CD4-positive, alpha-beta T cell (primary cell): ENCODE measurements at regions not wholly inside any gene's neighbourhood (a gene's known extent, or its start where the extent isn't known, plus 50 kb on each side); places are given as distances from the start of the nearest gene placed in this dataset.

ENCODE experiments used
- ATAC-seq: fragments of 200-7000 bp; cut with Tn5 transposase; one replicate; pipeline ENCODE4 v1.10.0; 2022; ENCODE audit warnings: mild to moderate bottlenecking; ENCODE audit not compliant: poor library complexity
- CTCF ChIA-PET: fragments of 350-600 bp; sonication (Branson Sonifier 250); formaldehyde crosslinking; loops from one replicate; lab custom pipeline; 2021; ENCODE audit warnings: antibody characterized with exemption, inconsistent platforms; lab: Charles Lee
- POLR2A ChIA-PET: fragments of 350-600 bp; sonication (Branson Sonifier 250); formaldehyde crosslinking; loops from one replicate; lab custom pipeline; 2021; ENCODE audit warnings: antibody characterized with exemption, inconsistent platforms; lab: Charles Lee
- DNase-seq, 14 experiments: peaks; one replicate each; pipeline ENCODE4 v3.0.0-alpha.2; 2013 to 2020; ENCODE audit warnings: mixed read lengths in 2 of 14
- H3K27ac ChIP-seq, 2 donors: one replicate each; pipeline versions ENCODE4 v1.5.1 to v1.7.0; 2013; ENCODE audit warnings: low read length in 2 of 2, low read depth in 1 of 2, mild to moderate bottlenecking in 1 of 2
- H3K27me3 ChIP-seq, 2 experiments: 1 replicate in 1 of 2; 2 replicates in 1 of 2; pipeline versions ENCODE4 v1.6.1 to v1.7.0; 2013; ENCODE audit warnings: low read length in 2 of 2, control low read depth in 1 of 2, mild to moderate bottlenecking in 1 of 2, moderate library complexity in 1 of 2; ENCODE audit not compliant: insufficient read depth in 2 of 2, control insufficient read depth in 1 of 2
- H3K36me3 ChIP-seq: one replicate; pipeline ENCODE4 v1.6.1; 2013; ENCODE audit warnings: low read length, control low read depth; ENCODE audit not compliant: insufficient read depth
- H3K4me1 ChIP-seq: one replicate; pipeline ENCODE4 v1.6.1; 2013; ENCODE audit warnings: low read length, control low read depth; ENCODE audit not compliant: insufficient read depth
- H3K4me3 ChIP-seq: one replicate; pipeline ENCODE4 v1.5.1; 2013; ENCODE audit warnings: mild to moderate bottlenecking, low read length, moderate library complexity
- H3K9me3 ChIP-seq, 2 experiments: 1 replicate in 1 of 2; 2 replicates in 1 of 2; pipeline versions ENCODE4 v1.6.1 to v1.7.0; 2013; ENCODE audit warnings: low read length in 2 of 2, mild to moderate bottlenecking in 2 of 2, control low read depth in 1 of 2, moderate library complexity in 1 of 2; ENCODE audit not compliant: control insufficient read depth in 1 of 2, insufficient read depth in 1 of 2
- H3K27ac Mint-ChIP-seq: one replicate; pipeline ENCODE4 v1.8.0; 2020; ENCODE audit warnings: mixed read lengths
- H3K27me3 Mint-ChIP-seq: one replicate; pipeline ENCODE4 v1.8.0; 2021; ENCODE audit warnings: mixed read lengths
- H3K36me3 Mint-ChIP-seq: one replicate; pipeline ENCODE4 v1.8.0; 2021; ENCODE audit warnings: low read depth, mixed read lengths
- H3K4me1 Mint-ChIP-seq: one replicate; pipeline ENCODE4 v1.8.0; 2021; ENCODE audit warnings: low read depth, mixed read lengths
- H3K4me3 Mint-ChIP-seq: one replicate; pipeline ENCODE4 v1.8.0; 2020; ENCODE audit warnings: mild to moderate bottlenecking, mixed read lengths
- H3K9me3 Mint-ChIP-seq: one replicate; pipeline ENCODE4 v1.8.0; 2020; ENCODE audit warnings: mixed read lengths
- CTCF ChIP-seq: fragments of 200-600 bp; IDR thresholded peaks from one replicate; pipeline ENCODE4 v1.8.0; 2022; ENCODE audit warnings: antibody characterized with exemption, mild to moderate bottlenecking
- intact Hi-C, 2 experiments: fragments of 100-400 bp; cut with DNase I in 1 of 2; cut with micrococcal nuclease in 1 of 2; formaldehyde crosslinking; loops; one replicate each; pipeline versions ENCODE4 v1.15.1 to v1.9.0; 2023 to 2025; cut with DNase I, micrococcal nuclease

DNA sequence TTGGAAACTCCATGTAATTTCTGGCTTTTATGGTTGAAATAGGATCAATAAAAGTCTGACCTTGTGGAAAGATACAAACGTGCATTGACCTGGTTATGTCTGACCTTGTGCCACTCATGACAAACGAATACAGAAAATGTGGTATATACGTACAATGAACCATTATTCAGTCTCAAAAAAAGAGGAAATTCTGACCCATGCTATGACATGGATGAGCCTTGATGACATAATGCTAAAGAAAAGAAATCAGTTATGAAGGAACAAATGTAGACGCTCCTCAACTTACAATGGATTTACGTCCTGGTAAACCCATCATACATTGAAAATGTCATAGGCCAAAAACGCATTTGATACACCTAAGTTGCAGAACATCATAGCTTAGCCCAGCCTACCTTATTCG, 309.7 kb upstream of the SULF2 start:
- no peak for DNase-seq
- H3K27ac Mint-ChIP-seq, result no peak overlapping the region
- H3K9me3 ChIP-seq, result peaks cover 0 to 3% of the 10 kb centered on the region in 2 experiments
- intact Hi-C loops, result no loop called here
- H3K4me3 Mint-ChIP-seq, result no peak overlapping the region
- H3K4me1 ChIP-seq, result no peaks in the 10 kb centered on the region
- no peaks in the 10 kb centered on the region for H3K36me3 Mint-ChIP-seq
- no peak overlapping the region for H3K4me3 ChIP-seq
- no peaks in the 10 kb centered on the region for H3K9me3 Mint-ChIP-seq
- no peak overlapping the region for H3K27ac ChIP-seq
- no peak for TF ChIP-seq CTCF
- CTCF ChIA-PET, result no interaction called here
- POLR2A ChIA-PET, result no interaction called here
- H3K27me3 ChIP-seq, result peaks cover 0 to 12% of the 10 kb centered on the region in 2 experiments
- no peaks in the 10 kb centered on the region for H3K36me3 ChIP-seq
- H3K27me3 Mint-ChIP-seq, result peaks cover 6% of the 10 kb centered on the region
- no peaks in the 10 kb centered on the region for H3K4me1 Mint-ChIP-seq
- no peak for ATAC-seq

DNA sequence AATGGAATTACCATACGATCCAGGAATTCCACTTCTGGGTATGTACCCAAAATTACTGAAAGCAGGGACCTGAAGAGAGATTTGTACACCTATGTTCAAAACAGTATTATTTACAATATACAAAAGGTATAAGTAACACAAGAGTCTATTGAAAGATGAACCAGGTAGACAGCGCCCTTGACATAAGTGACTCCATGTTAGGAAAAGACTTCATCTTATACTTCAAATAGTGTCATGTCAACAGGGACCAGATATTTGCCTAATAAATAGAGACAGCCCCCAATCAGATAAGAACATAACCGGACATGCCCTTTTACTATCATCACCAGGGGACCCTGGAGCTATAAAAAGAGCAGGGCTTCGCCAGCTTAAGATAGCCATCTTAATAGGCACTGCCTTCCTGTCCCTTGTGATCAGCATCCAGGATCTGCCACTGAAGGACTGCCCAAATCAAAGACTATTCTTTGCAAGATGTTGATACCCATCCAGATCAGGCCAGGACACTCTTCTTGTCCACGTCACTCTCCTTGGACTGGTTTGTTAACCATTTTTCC, 309.0 kb upstream of the SULF2 start:
- H3K27ac ChIP-seq, result no peak overlapping the region
- intact Hi-C loops, result no loop called here
- no peak overlapping the region for H3K27ac Mint-ChIP-seq
- H3K4me1 ChIP-seq, result no peaks in the 10 kb centered on the region
- H3K27me3 ChIP-seq, result peaks cover 0 to 18% of the 10 kb centered on the region in 2 experiments
- no peaks in the 10 kb centered on the region for H3K36me3 Mint-ChIP-seq
- no peak overlapping the region for H3K4me3 ChIP-seq
- TF ChIP-seq CTCF, result no peak
- H3K36me3 ChIP-seq, result no peaks in the 10 kb centered on the region
- ATAC-seq (no peak), DNase-seq (no peak)
- H3K9me3 Mint-ChIP-seq, result no peaks in the 10 kb centered on the region
- H3K4me1 Mint-ChIP-seq, result no peaks in the 10 kb centered on the region
- ChIA-PET POLR2A (no interaction called here), CTCF (no interaction called here)
- peaks cover 11% of the 10 kb centered on the region for H3K27me3 Mint-ChIP-seq
- peaks cover 0 to 3% of the 10 kb centered on the region in 2 experiments for H3K9me3 ChIP-seq
- no peak overlapping the region for H3K4me3 Mint-ChIP-seq

- Mint-ChIP-seq H3K9me3 (no peaks in the 10 kb centered on the region), H3K27me3 (peaks cover 12% of the 10 kb centered on the region), H3K27ac (no peak overlapping the region), H3K36me3 (no peaks in the 10 kb centered on the region), H3K4me1 (no peaks in the 10 kb centered on the region), H3K4me3 (no peak overlapping the region)
- CTCF ChIA-PET, result no interaction called here
- POLR2A ChIA-PET, result no interaction called here
- Histone ChIP-seq H3K9me3 (peaks cover 0 to 3% of the 10 kb centered on the region in 2 experiments), H3K27ac (no peak overlapping the region), H3K36me3 (no peaks in the 10 kb centered on the region), H3K4me3 (no peak overlapping the region), H3K4me1 (no peaks in the 10 kb centered on the region), H3K27me3 (peaks cover 0 to 18% of the 10 kb centered on the region in 2 experiments)
- ATAC-seq (no peak), DNase-seq (no peak)
- intact Hi-C loops, result no loop called here
- no peak for TF ChIP-seq CTCF
Observed at GRCh38 chr20:48092596-48093280, 307.5 kb upstream of the SULF2 start.
